H1 (cell line): ENCODE measurements at regions not wholly inside any gene's neighbourhood (a gene's known extent, or its start where the extent isn't known, plus 50 kb on each side); places are given as distances from the start of the nearest gene placed in this dataset.
A peak's percentile ranks its signal among the peaks of the same experiment; 100 is the strongest.

ENCODE experiments used
- CTCF ChIA-PET: fragments of 300-600 bp; sonication (Branson Sonifier 250); formaldehyde crosslinking; loops from one replicate; lab custom pipeline; 2021; ENCODE audit not compliant: partially characterized antibody; lab: Charles Lee
- POLR2A ChIA-PET: fragments of 300-600 bp; sonication (Branson Sonifier 250); formaldehyde crosslinking; loops from one replicate; lab custom pipeline; 2021; ENCODE audit warnings: inconsistent platforms; ENCODE audit not compliant: partially characterized antibody; lab: Charles Lee
- DNase-seq, 2 experiments: peaks; one replicate each; pipeline versions ENCODE4 v3.0.0 to v3.0.0-alpha.2; 2010 to 2022; ENCODE audit warnings: low spot score in 2 of 2, low read depth in 1 of 2, mixed read lengths in 1 of 2
- FAIRE-seq: peaks from 2 replicates; lab custom pipeline; 2011; peaks lifted over from hg19 to GRCh38; lab: Jason Lieb, UNC
- H2AFZ ChIP-seq: 2 replicates; pipeline ENCODE4 v1.8.1; 2012; ENCODE audit warnings: low read length, inconsistent platforms
- H2AK5ac ChIP-seq: 2 replicates; pipeline ENCODE4 v1.6.1; 2013; ENCODE audit warnings: low read depth, low read length
- H2BK120ac ChIP-seq: replicated peaks from 2 replicates; pipeline ENCODE3; 2013; ENCODE audit warnings: low read depth, low read length, inconsistent platforms
- H2BK12ac ChIP-seq: 2 replicates; pipeline ENCODE4 v1.6.1; 2013; ENCODE audit warnings: low read depth, low read length
- H2BK15ac ChIP-seq: 2 replicates; pipeline ENCODE4 v1.6.1; 2013; ENCODE audit warnings: low read length
- H2BK20ac ChIP-seq: 2 replicates; pipeline ENCODE4 v1.6.1; 2013; ENCODE audit warnings: low read length
- H2BK5ac ChIP-seq: 2 replicates; pipeline ENCODE4 v1.6.1; 2013; ENCODE audit warnings: low read depth, low read length
- H3K14ac ChIP-seq: 2 replicates; pipeline ENCODE4 v1.6.1; 2013; ENCODE audit warnings: inconsistent platforms; ENCODE audit not compliant: insufficient read length
- H3K18ac ChIP-seq: 2 replicates; pipeline ENCODE4 v1.6.1; 2013; ENCODE audit warnings: low read length; ENCODE audit errors: extremely low read depth
- H3K23ac ChIP-seq: 2 replicates; pipeline ENCODE4 v1.6.1; 2013; ENCODE audit warnings: inconsistent platforms; ENCODE audit not compliant: insufficient read length
- H3K23me2 ChIP-seq: 2 replicates; pipeline ENCODE4 v1.6.1; 2013; ENCODE audit warnings: low read depth, low read length
- H3K27ac ChIP-seq: 2 replicates; pipeline ENCODE4 v1.6.1; 2011; ENCODE audit warnings: low read depth, low read length, inconsistent platforms
- H3K27me3 ChIP-seq, 4 experiments: replicated peaks in 1 of 4; 1 replicate in 1 of 4; 2 replicates in 3 of 4; pipeline versions ENCODE4 v1.6.1 to v1.8.1; 2011 to 2013; ENCODE audit warnings: low read length in 3 of 4, mild to moderate bottlenecking in 3 of 4, inconsistent platforms in 2 of 4, mixed read lengths in 2 of 4, moderate library complexity in 1 of 4; ENCODE audit not compliant: control insufficient read depth in 3 of 4, insufficient read depth in 3 of 4; ENCODE audit errors: extremely low read depth in 1 of 4
- H3K36me3 ChIP-seq, 4 experiments: 2 replicates each; pipeline versions ENCODE4 v1.6.1 to v1.8.1; 2011 to 2013; ENCODE audit warnings: mild to moderate bottlenecking in 4 of 4, low read length in 3 of 4, moderate library complexity in 2 of 4, control low read depth in 1 of 4, inconsistent platforms in 1 of 4; ENCODE audit not compliant: insufficient read depth in 4 of 4, control insufficient read depth in 2 of 4
- H3K4ac ChIP-seq: replicated peaks from 2 replicates; pipeline ENCODE3; 2013; ENCODE audit warnings: low read length, low read depth, mixed read lengths, inconsistent platforms; ENCODE audit not compliant: insufficient read length
- H3K4me1 ChIP-seq, 4 experiments: replicated peaks in 1 of 4; 1 replicate in 1 of 4; 2 replicates in 3 of 4; pipeline versions ENCODE4 v1.6.1 to v1.8.1; 2011 to 2013; ENCODE audit warnings: low read length in 3 of 4, inconsistent platforms in 2 of 4, mixed read lengths in 1 of 4; ENCODE audit not compliant: insufficient read depth in 4 of 4, control insufficient read depth in 3 of 4
- H3K4me2 ChIP-seq, 2 experiments: 2 replicates each; pipeline versions ENCODE4 v1.6.1 to v1.8.1; 2011 to 2013; ENCODE audit warnings: low read depth in 2 of 2, low read length in 2 of 2, control low read depth in 1 of 2, inconsistent platforms in 1 of 2, mild to moderate bottlenecking in 1 of 2; ENCODE audit not compliant: insufficient read depth in 1 of 2
- H3K4me3 ChIP-seq, 4 experiments: fragments of 200-600, 300-600 bp in 1 of 4; sonication (generic), shearing (Covaris generic), sonication (Bioruptor Twin) in 1 of 4; 2 replicates each; pipeline versions ENCODE4 v1.5.1 to v1.8.1; 2011 to 2016; ENCODE audit warnings: low read length in 4 of 4, low read depth in 3 of 4, control low read depth in 2 of 4, inconsistent platforms in 2 of 4, mild to moderate bottlenecking in 2 of 4, mixed read lengths in 1 of 4, moderate library complexity in 1 of 4; ENCODE audit not compliant: insufficient read depth in 2 of 4; ENCODE audit errors: extremely low read depth in 1 of 4
- H3K56ac ChIP-seq: replicated peaks from 2 replicates; pipeline ENCODE3; 2013; ENCODE audit warnings: low read depth, mild to moderate bottlenecking, mixed read lengths, low read length, inconsistent platforms; ENCODE audit not compliant: insufficient read length
- H3K79me1 ChIP-seq: 2 replicates; pipeline ENCODE4 v1.6.1; 2013; ENCODE audit warnings: low read depth, low read length, control low read depth
- H3K79me2 ChIP-seq, 2 experiments: 2 replicates each; pipeline versions ENCODE4 v1.6.1 to v1.8.1; 2012 to 2013; ENCODE audit warnings: low read length in 2 of 2, mild to moderate bottlenecking in 2 of 2, inconsistent platforms in 1 of 2; ENCODE audit not compliant: insufficient read depth in 2 of 2, control insufficient read depth in 1 of 2
- H3K9ac ChIP-seq, 4 experiments: replicated peaks in 1 of 4; 1 replicate in 1 of 4; 2 replicates in 3 of 4; pipeline versions ENCODE4 v1.6.1 to v1.8.1; 2011 to 2013; ENCODE audit warnings: low read depth in 3 of 4, low read length in 3 of 4, control low read depth in 2 of 4, mild to moderate bottlenecking in 2 of 4, moderate library complexity in 2 of 4, inconsistent platforms in 1 of 4; ENCODE audit errors: extremely low read depth in 1 of 4
- H3K9me3 ChIP-seq, 2 experiments: 2 replicates each; pipeline versions ENCODE4 v1.6.1 to v1.8.1; 2012 to 2013; ENCODE audit warnings: mild to moderate bottlenecking in 2 of 2, moderate library complexity in 2 of 2, control low read depth in 1 of 2, inconsistent platforms in 1 of 2, low read depth in 1 of 2, low read length in 1 of 2, mixed read lengths in 1 of 2; ENCODE audit not compliant: insufficient read depth in 2 of 2
- H4K20me1 ChIP-seq, 2 experiments: replicated peaks in 1 of 2; 2 replicates each; pipeline versions ENCODE3 to v1.8.1; 2011 to 2013; ENCODE audit warnings: inconsistent platforms in 2 of 2, low read length in 2 of 2, mild to moderate bottlenecking in 1 of 2; ENCODE audit not compliant: insufficient read depth in 2 of 2, control insufficient read depth in 1 of 2
- H4K5ac ChIP-seq: 2 replicates; pipeline ENCODE4 v1.6.1; 2013; ENCODE audit warnings: low read length, low read depth, mixed read lengths, inconsistent platforms; ENCODE audit not compliant: insufficient read length
- H4K8ac ChIP-seq: 2 replicates; pipeline ENCODE4 v1.8.0; 2013; ENCODE audit warnings: mild to moderate bottlenecking, moderate library complexity, low read length, inconsistent platforms; ENCODE audit not compliant: insufficient read depth; ENCODE audit errors: extremely low read depth
- H4K91ac ChIP-seq: replicated peaks from 2 replicates; pipeline ENCODE3; 2013; ENCODE audit warnings: low read length, mixed read lengths, inconsistent platforms; ENCODE audit not compliant: insufficient read length
- BRCA1 ChIP-seq: IDR thresholded peaks from 2 replicates; pipeline ENCODE4 v1.6.1; 2012; ENCODE audit warnings: low read depth, low read length, improper control_type of control experiment
- CREB1 ChIP-seq: IDR thresholded peaks from 2 replicates; pipeline ENCODE4 v1.6.1; 2012; ENCODE audit warnings: inconsistent platforms
- CTBP2 ChIP-seq: IDR thresholded peaks from 2 replicates; pipeline ENCODE4 v1.7.0; 2011; ENCODE audit warnings: borderline replicate concordance, mild to moderate bottlenecking, moderate library complexity, mixed read lengths, low read length; ENCODE audit not compliant: insufficient read depth, insufficient read length
- MAFK ChIP-seq: IDR thresholded peaks from 2 replicates; pipeline ENCODE4 v1.6.1; 2012; ENCODE audit warnings: low read depth, mild to moderate bottlenecking, improper control_type of control experiment, low read length
- RAD21 ChIP-seq, 2 experiments: IDR thresholded peaks in 1 of 2; conservative IDR thresholded peaks in 1 of 2; 2 replicates each; pipeline ENCODE4 v1.6.1; 2011; ENCODE audit warnings: low read depth in 2 of 2, low read length in 2 of 2, improper control_type of control experiment in 1 of 2, inconsistent platforms in 1 of 2, mild to moderate bottlenecking in 1 of 2, moderate library complexity in 1 of 2
- SAP30 ChIP-seq: fragments of 300-600 bp; sonication (generic); IDR thresholded peaks from 2 replicates; pipeline ENCODE4 v1.7.1; 2012; ENCODE audit warnings: low read length, moderate library complexity, mild to moderate bottlenecking, inconsistent platforms; ENCODE audit not compliant: insufficient read depth, insufficient replicate concordance
- SIN3A ChIP-seq, 2 experiments: IDR thresholded peaks in 1 of 2; conservative IDR thresholded peaks in 1 of 2; 2 replicates each; pipeline ENCODE4 v1.6.1; 2011 to 2012; ENCODE audit warnings: low read length in 2 of 2, improper control_type of control experiment in 1 of 2, low read depth in 1 of 2, mild to moderate bottlenecking in 1 of 2
- SRF ChIP-seq: IDR thresholded peaks from 2 replicates; pipeline ENCODE4 v1.6.1; 2011; ENCODE audit warnings: mild to moderate bottlenecking, low read depth, low read length, moderate library complexity
- SUZ12 ChIP-seq: fragments of 200-600 bp; sonication (generic); IDR thresholded peaks from 2 replicates; pipeline ENCODE4 v1.6.1; 2012; ENCODE audit warnings: mild to moderate bottlenecking, inconsistent platforms, low read length, moderate library complexity, mixed read lengths
- TBP ChIP-seq: IDR thresholded peaks from 2 replicates; pipeline ENCODE4 v1.6.1; 2011; ENCODE audit warnings: low read depth, low read length, improper control_type of control experiment
- YY1 ChIP-seq: IDR thresholded peaks from 2 replicates; pipeline ENCODE4 v1.6.1; 2011; ENCODE audit warnings: low read depth, mild to moderate bottlenecking, low read length
- WGBS, 2 experiments: shearing (Covaris generic) in 1 of 2; methylation state at CpG; one replicate each; pipeline versions ENCODE4 v1.1.6 to v1.1.7; 2013 to 2015; ENCODE audit warnings: low lambda C conversion rate in 2 of 2, mixed read lengths in 2 of 2, inconsistent platforms in 1 of 2, low coverage in 1 of 2, missing lambda C conversion rate in 1 of 2; ENCODE audit not compliant: insufficient replicate concordance in 2 of 2, insufficient coverage in 1 of 2, insufficient read length in 1 of 2; ENCODE audit errors: extremely low coverage in 1 of 2, missing lambda C conversion rate in 1 of 2; 5-methylcytosine and 5-hydroxymethylcytosine counted together
- TF ChIP-seq, protein P1 (sequence below), 3 experiments: IDR thresholded peaks; 1 replicate in 2 of 3; 2 replicates in 1 of 3; pipeline versions ENCODE4 v1.5.1 to v1.6.1; 2011; ENCODE audit warnings: low read length in 3 of 3, mild to moderate bottlenecking in 3 of 3, inconsistent platforms in 2 of 3, low read depth in 1 of 3, moderate library complexity in 1 of 3; ENCODE audit not compliant: insufficient read depth in 1 of 3; ENCODE audit errors: control extremely low read depth in 1 of 3

- Histone ChIP-seq H4K91ac (no peak overlapping the region), H3K18ac (no peak overlapping the region), H2AFZ (no peak overlapping the region), H2BK120ac (peak overlapping the region; percentile 64), H3K14ac (no peak overlapping the region), H3K56ac (no peak overlapping the region), H2AK5ac (no peak overlapping the region), H3K27me3 (no peaks in the 10 kb centered on the region), H3K9ac (no peak overlapping the region), H3K36me3 (no peaks in the 10 kb centered on the region), H3K9me3 (no peaks in the 10 kb centered on the region), H2BK15ac (no peak overlapping the region), H3K27ac (no peak overlapping the region), H2BK12ac (no peak overlapping the region), H3K79me2 (no peaks in the 10 kb centered on the region), H3K4me2 (no peak overlapping the region), H3K23me2 (no peaks in the 10 kb centered on the region), H4K8ac (no peak overlapping the region), H3K4me3 (no peak overlapping the region), H3K79me1 (no peaks in the 10 kb centered on the region), H4K20me1 (no peaks in the 10 kb centered on the region), H3K4me1 (no peaks in the 10 kb centered on the region), H3K4ac (no peak overlapping the region), H4K5ac (no peak overlapping the region), H2BK20ac (no peak overlapping the region), H3K23ac (no peak overlapping the region), H2BK5ac (no peak overlapping the region)
- ChIA-PET POLR2A (interaction anchor here (0.6 kb wide), 1 partner anchor 115 kb away, joined by 5 read pairs; no protein-coding TSS in a partner anchor), CTCF (no interaction called here)
- no peak for DNase-seq
- WGBS, 2 experiments: 100% methylated on average over 1 of the region's 1 CpG; no CpG with 5 or more reads in 1 of the 2 experiments
- FAIRE-seq: no peak
- TF ChIP-seq SIN3A (conservative IDR thresholded peaks at IDR 0.05 in 1 of 2, IDR thresholded peaks at IDR 0.05 in 1 of 2; ENCODE audit: low read depth in 1 of 2, low read length in 2 of 2) (no peak), RAD21 (IDR thresholded peaks at IDR 0.05 in 1 of 2, conservative IDR thresholded peaks at IDR 0.05 in 1 of 2; ENCODE audit: low read depth in 2 of 2, low read length in 2 of 2) (no peak), CTBP2 (no peak), YY1 (no peak), SAP30 (no peak), MAFK (no peak), TBP (no peak), BRCA1 (no peak), SUZ12 (no peak), CREB1 (no peak), SRF (no peak)
- TF ChIP-seq, protein P1, sequence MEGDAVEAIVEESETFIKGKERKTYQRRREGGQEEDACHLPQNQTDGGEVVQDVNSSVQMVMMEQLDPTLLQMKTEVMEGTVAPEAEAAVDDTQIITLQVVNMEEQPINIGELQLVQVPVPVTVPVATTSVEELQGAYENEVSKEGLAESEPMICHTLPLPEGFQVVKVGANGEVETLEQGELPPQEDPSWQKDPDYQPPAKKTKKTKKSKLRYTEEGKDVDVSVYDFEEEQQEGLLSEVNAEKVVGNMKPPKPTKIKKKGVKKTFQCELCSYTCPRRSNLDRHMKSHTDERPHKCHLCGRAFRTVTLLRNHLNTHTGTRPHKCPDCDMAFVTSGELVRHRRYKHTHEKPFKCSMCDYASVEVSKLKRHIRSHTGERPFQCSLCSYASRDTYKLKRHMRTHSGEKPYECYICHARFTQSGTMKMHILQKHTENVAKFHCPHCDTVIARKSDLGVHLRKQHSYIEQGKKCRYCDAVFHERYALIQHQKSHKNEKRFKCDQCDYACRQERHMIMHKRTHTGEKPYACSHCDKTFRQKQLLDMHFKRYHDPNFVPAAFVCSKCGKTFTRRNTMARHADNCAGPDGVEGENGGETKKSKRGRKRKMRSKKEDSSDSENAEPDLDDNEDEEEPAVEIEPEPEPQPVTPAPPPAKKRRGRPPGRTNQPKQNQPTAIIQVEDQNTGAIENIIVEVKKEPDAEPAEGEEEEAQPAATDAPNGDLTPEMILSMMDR (IDR thresholded peaks at IDR 0.05; ENCODE audit: control extremely low read depth in 1 of 3, insufficient read depth in 1 of 3, low read depth in 1 of 3, low read length in 3 of 3): no peak
Observed at GRCh38 chr2:48233005-48233404, 81.5 kb upstream of the FOXN2 start.
